ENCODE measurements at regions not wholly inside any gene's neighbourhood (a gene's known extent, or its start where the extent isn't known, plus 50 kb on each side); places are given as distances from the start of the nearest gene placed in this dataset.
"Not testable (repeated sequence)": the region's sequence is repeated elsewhere in the genome, so short reads cannot be mapped to it uniquely, and the experiment has no call there.

GRCh38 chr14:87368751-87369150 lies 624.2 kb downstream of the GALC start:
- H3K9me3 ChIP-seq (ENCODE audit: insufficient read depth, low read length, severe bottlenecking), result no peaks in the 10 kb centered on the region
- H3K4me1 ChIP-seq (ENCODE audit: insufficient read depth, low read length), result no peaks in the 10 kb centered on the region
- H3K27me3 ChIP-seq (ENCODE audit: insufficient read depth, low read length, poor library complexity), result no peaks in the 10 kb centered on the region
- TF ChIP-seq EZH2 (IDR thresholded peaks at IDR 0.05; ENCODE audit: borderline replicate concordance, low read depth, low read length, severe bottlenecking) (no peak), CTCF (IDR thresholded peaks at IDR 0.05; ENCODE audit: borderline replicate concordance, extremely low read depth, low read length, poor library complexity, severe bottlenecking) (no peak)
- H2AFZ ChIP-seq (ENCODE audit: low read depth, low read length), result no peak overlapping the region
- no peak for ATAC-seq (ENCODE audit: insufficient read depth, low read depth)
- no peak overlapping the region for H3K9ac ChIP-seq (ENCODE audit: low read depth, low read length)
- no peaks in the 10 kb centered on the region for H3K36me3 ChIP-seq (ENCODE audit: insufficient read depth, low read length)
- H4K20me1 ChIP-seq (ENCODE audit: insufficient read depth, low read length), result no peaks in the 10 kb centered on the region
- no peak overlapping the region for H3K27ac ChIP-seq (ENCODE audit: low read length)
- no peak overlapping the region for H3K4me2 ChIP-seq (ENCODE audit: insufficient read depth, low read length)
- H3K4me3 ChIP-seq (ENCODE audit: low read depth in 1 of 2, low read length in 2 of 2), result no peak overlapping the region
- no peaks in the 10 kb centered on the region for H3K79me2 ChIP-seq (ENCODE audit: insufficient read depth, low read length)
- DNase-seq, result no peak

- not testable (repeated sequence) for H3K36me3 ChIP-seq (ENCODE audit: insufficient read depth, low read length); H4K20me1 ChIP-seq (ENCODE audit: insufficient read depth, low read length); H3K27ac ChIP-seq (ENCODE audit: low read length); H3K4me3 ChIP-seq (ENCODE audit: low read depth in 1 of 2, low read length in 2 of 2); H2AFZ ChIP-seq (ENCODE audit: low read depth, low read length); ATAC-seq (ENCODE audit: insufficient read depth, low read depth); H3K9ac ChIP-seq (ENCODE audit: low read depth, low read length); H3K4me1 ChIP-seq (ENCODE audit: insufficient read depth, low read length); H3K9me3 ChIP-seq (ENCODE audit: insufficient read depth, low read length, severe bottlenecking); H3K79me2 ChIP-seq (ENCODE audit: insufficient read depth, low read length); DNase-seq; H3K27me3 ChIP-seq (ENCODE audit: insufficient read depth, low read length, poor library complexity); H3K4me2 ChIP-seq (ENCODE audit: insufficient read depth, low read length)
Measured at GRCh38 chr14:87360246-87360645, 632.7 kb downstream of the GALC start.

GRCh38 chr14:87351007-87351406 lies 642.0 kb downstream of the GALC start:
- H3K4me1 ChIP-seq (ENCODE audit: insufficient read depth, low read length), result no peaks in the 10 kb centered on the region
- H3K9ac ChIP-seq (ENCODE audit: low read depth, low read length), result no peak overlapping the region
- H3K36me3 ChIP-seq (ENCODE audit: insufficient read depth, low read length), result no peaks in the 10 kb centered on the region
- H3K27me3 ChIP-seq (ENCODE audit: insufficient read depth, low read length, poor library complexity), result no peaks in the 10 kb centered on the region
- TF ChIP-seq EZH2 (IDR thresholded peaks at IDR 0.05; ENCODE audit: borderline replicate concordance, low read depth, low read length, severe bottlenecking) (no peak), CTCF (IDR thresholded peaks at IDR 0.05; ENCODE audit: borderline replicate concordance, extremely low read depth, low read length, poor library complexity, severe bottlenecking) (no peak)
- no peak for ATAC-seq (ENCODE audit: insufficient read depth, low read depth)
- no peaks in the 10 kb centered on the region for H3K9me3 ChIP-seq (ENCODE audit: insufficient read depth, low read length, severe bottlenecking)
- no peak overlapping the region for H3K27ac ChIP-seq (ENCODE audit: low read length)
- DNase-seq, result no peak
- no peaks in the 10 kb centered on the region for H4K20me1 ChIP-seq (ENCODE audit: insufficient read depth, low read length)
- no peak overlapping the region for H3K4me2 ChIP-seq (ENCODE audit: insufficient read depth, low read length)
- H3K4me3 ChIP-seq (ENCODE audit: low read depth in 1 of 2, low read length in 2 of 2), result no peak overlapping the region
- no peaks in the 10 kb centered on the region for H3K79me2 ChIP-seq (ENCODE audit: insufficient read depth, low read length)
- no peak overlapping the region for H2AFZ ChIP-seq (ENCODE audit: low read depth, low read length)

- no peak for TF ChIP-seq EZH2 (IDR thresholded peaks at IDR 0.05; ENCODE audit: borderline replicate concordance, low read depth, low read length, severe bottlenecking)
- Histone ChIP-seq H3K4me1 (ENCODE audit: insufficient read depth, low read length) (no peaks in the 10 kb centered on the region), H2AFZ (ENCODE audit: low read depth, low read length) (no peak overlapping the region), H3K9me3 (ENCODE audit: insufficient read depth, low read length, severe bottlenecking) (no peaks in the 10 kb centered on the region), H3K4me3 (ENCODE audit: low read depth in 1 of 2, low read length in 2 of 2) (no peak overlapping the region), H3K27me3 (ENCODE audit: insufficient read depth, low read length, poor library complexity) (no peaks in the 10 kb centered on the region), H4K20me1 (ENCODE audit: insufficient read depth, low read length) (no peaks in the 10 kb centered on the region), H3K27ac (ENCODE audit: low read length) (no peak overlapping the region), H3K36me3 (ENCODE audit: insufficient read depth, low read length) (no peaks in the 10 kb centered on the region), H3K79me2 (ENCODE audit: insufficient read depth, low read length) (no peaks in the 10 kb centered on the region), H3K9ac (ENCODE audit: low read depth, low read length) (no peak overlapping the region), H3K4me2 (ENCODE audit: insufficient read depth, low read length) (no peak overlapping the region)
- no peak for DNase-seq
- ATAC-seq (ENCODE audit: insufficient read depth, low read depth), result no peak
Measured at GRCh38 chr14:87349921-87350320, 643.1 kb downstream of the GALC start.
